GM19395 (cell line): ENCODE measurements at regions not wholly inside any gene's neighbourhood (a gene's known extent, or its start where the extent isn't known, plus 50 kb on each side); places are given as distances from the start of the nearest gene placed in this dataset.
"Not testable (repeated sequence)": the region's sequence is repeated elsewhere in the genome, so short reads cannot be mapped to it uniquely, and the experiment has no call there.

Experiments
- ATAC-seq: cut with Tn5 transposase; IDR thresholded peaks from one replicate; pipeline ENCODE4 v1.9.1; 2021; ENCODE audit warnings: mild to moderate bottlenecking, moderate library complexity; ENCODE audit not compliant: unreplicated experiment

- no peak for ATAC-seq
These were observed 132.6 kb upstream of the ZEB1 start for GRCh38 chr10:31186225-31187000.

GRCh38 chr10:31187182-31187581 is 131.8 kb upstream of the ZEB1 start:
- no peak for ATAC-seq

GRCh38 chr10:31187607-31188210 is 131.3 kb upstream of the ZEB1 start:
- no peak for ATAC-seq

GRCh38 chr10:31188792-31189406 is 130.1 kb upstream of the ZEB1 start:
- ATAC-seq, result no peak

GRCh38 chr10:31190488-31190887 is 128.5 kb upstream of the ZEB1 start:
- ATAC-seq, result no peak

- no peak for ATAC-seq
These were observed 126.5 kb upstream of the ZEB1 start for GRCh38 chr10:31192475-31192874.

GRCh38 chr10:31194986-31195385 is 124.0 kb upstream of the ZEB1 start:
- ATAC-seq, result no peak

- ATAC-seq, result no peak
These were observed 121.1 kb upstream of the ZEB1 start for GRCh38 chr10:31197886-31198285.

- ATAC-seq, result no peak
These were observed 114.9 kb upstream of the ZEB1 start for GRCh38 chr10:31204090-31204489.

- no peak for ATAC-seq
These were observed 111.4 kb upstream of the ZEB1 start for GRCh38 chr10:31207636-31208035.

- ATAC-seq, result no peak
These were observed 109.5 kb upstream of the ZEB1 start for GRCh38 chr10:31209478-31209877.

GRCh38 chr10:31210190-31210589 is 108.8 kb upstream of the ZEB1 start:
- no peak for ATAC-seq

- ATAC-seq, result no peak
These were observed 105.1 kb upstream of the ZEB1 start for GRCh38 chr10:31213959-31214358.

GRCh38 chr10:31215052-31215451 is 104.0 kb upstream of the ZEB1 start:
- no peak for ATAC-seq

GRCh38 chr10:31219306-31219705 is 99.7 kb upstream of the ZEB1 start:
- no peak for ATAC-seq

- ATAC-seq, result not testable (repeated sequence)
These were observed 90.2 kb upstream of the ZEB1 start for GRCh38 chr10:31228780-31229179.

- no peak for ATAC-seq
These were observed 79.1 kb upstream of the ZEB1 start for GRCh38 chr10:31239961-31240360.

GRCh38 chr10:31242902-31243301 is 76.1 kb upstream of the ZEB1 start:
- no peak for ATAC-seq

- not testable (repeated sequence) for ATAC-seq
These were observed 67.9 kb upstream of the ZEB1 start for GRCh38 chr10:31251118-31251517.

GRCh38 chr10:31253237-31253636 is 65.8 kb upstream of the ZEB1 start:
- ATAC-seq, result no peak

- no peak for ATAC-seq
These were observed 57.3 kb upstream of the ZEB1 start for GRCh38 chr10:31261511-31262311.
